Esophagus muscularis mucosa (tissue), 4 donors: ENCODE measurements at regions not wholly inside any gene's neighbourhood (a gene's known extent, or its start where the extent isn't known, plus 50 kb on each side); places are given as distances from the start of the nearest gene placed in this dataset.

Experiments used
- DNase-seq: peaks from one replicate; pipeline ENCODE4 v3.0.0-alpha.2; 2017; ENCODE audit errors: extremely low spot score
- H3K27ac ChIP-seq, 4 donors: fragments of 200-600 bp; sonication (generic); replicated peaks in 1 of 4; 1 replicate in 3 of 4; 2 replicates in 1 of 4; pipeline ENCODE4 v1.5.1; 2016 to 2019; ENCODE audit warnings: mild to moderate bottlenecking in 1 of 4
- H3K27me3 ChIP-seq, 4 donors: fragments of 200-600 bp; sonication (generic); one replicate each; pipeline versions ENCODE4 v1.5.1 to v1.6.0; 2016 to 2019
- H3K36me3 ChIP-seq, 4 donors: fragments of 200-600 bp; sonication (generic); one replicate each; pipeline ENCODE4 v1.5.1; 2016 to 2019
- H3K4me1 ChIP-seq, 4 donors: fragments of 200-600 bp; sonication (generic); one replicate each; pipeline ENCODE4 v1.5.1; 2016 to 2019
- H3K4me3 ChIP-seq, 4 donors: fragments of 200-600 bp; sonication (generic); 1 replicate in 2 of 4; 2 replicates in 2 of 4; pipeline ENCODE4 v1.5.1; 2016 to 2019; ENCODE audit warnings: mild to moderate bottlenecking in 4 of 4, moderate library complexity in 1 of 4
- H3K9me3 ChIP-seq, 4 donors: fragments of 200-600 bp; sonication (generic); 1 replicate in 3 of 4; 2 replicates in 1 of 4; pipeline ENCODE4 v1.5.1; 2016 to 2019
- EP300 ChIP-seq: sonication (generic); formaldehyde crosslinking; IDR thresholded peaks from one replicate; pipeline ENCODE4 v1.6.1; 2017; ENCODE audit warnings: antibody characterized with exemption
- POLR2A ChIP-seq: fragments of 450-650 bp; IDR thresholded peaks from one replicate; pipeline ENCODE4 v1.6.1; 2017; ENCODE audit warnings: antibody characterized with exemption, moderate library complexity, mild to moderate bottlenecking, low read depth
- POLR2AphosphoS5 ChIP-seq, 2 donors: sonication (generic); formaldehyde crosslinking; IDR thresholded peaks; one replicate each; pipeline ENCODE4 v1.6.1; 2017; ENCODE audit warnings: antibody characterized with exemption in 2 of 2
- WGBS: methylation state at CpG from one replicate; pipeline ENCODE4 v1.1.5; 2018; 5-methylcytosine and 5-hydroxymethylcytosine counted together
- intact Hi-C: fragments of 100-400 bp; cut with DNase I; formaldehyde crosslinking; loops from one replicate; pipeline ENCODE4 v1.15.1; 2023
- TF ChIP-seq, protein P1 (sequence below), 3 experiments: fragments of 200-600 bp in 2 of 3; fragments of 450-650 bp in 1 of 3; sonication (generic) in 2 of 3; IDR thresholded peaks; one replicate each; pipeline ENCODE4 v1.5.1; 2017 to 2019; ENCODE audit warnings: antibody characterized with exemption in 3 of 3, mild to moderate bottlenecking in 2 of 3, moderate library complexity in 1 of 3

DNA sequence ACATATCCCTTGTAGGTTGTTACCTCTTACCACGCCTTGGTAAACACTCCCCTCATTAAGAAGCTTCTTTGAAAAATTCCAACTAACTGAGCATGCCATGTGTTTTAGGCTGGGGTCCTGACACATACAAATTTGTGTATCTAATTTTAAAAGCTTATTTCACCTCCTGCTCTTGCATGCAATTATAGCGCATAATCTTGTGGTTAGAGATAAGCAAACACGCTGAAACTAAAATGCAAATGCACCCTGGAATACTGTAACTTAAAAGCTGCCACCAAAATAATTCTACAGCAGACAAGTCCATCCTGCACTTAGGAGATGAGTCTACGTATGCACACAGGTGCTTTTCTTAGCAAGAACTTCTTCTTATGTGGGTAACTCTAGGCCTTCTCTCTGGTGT, 990.2 kb downstream of the TSN start:
- no peak for TF ChIP-seq EP300
- TF ChIP-seq, protein P1, sequence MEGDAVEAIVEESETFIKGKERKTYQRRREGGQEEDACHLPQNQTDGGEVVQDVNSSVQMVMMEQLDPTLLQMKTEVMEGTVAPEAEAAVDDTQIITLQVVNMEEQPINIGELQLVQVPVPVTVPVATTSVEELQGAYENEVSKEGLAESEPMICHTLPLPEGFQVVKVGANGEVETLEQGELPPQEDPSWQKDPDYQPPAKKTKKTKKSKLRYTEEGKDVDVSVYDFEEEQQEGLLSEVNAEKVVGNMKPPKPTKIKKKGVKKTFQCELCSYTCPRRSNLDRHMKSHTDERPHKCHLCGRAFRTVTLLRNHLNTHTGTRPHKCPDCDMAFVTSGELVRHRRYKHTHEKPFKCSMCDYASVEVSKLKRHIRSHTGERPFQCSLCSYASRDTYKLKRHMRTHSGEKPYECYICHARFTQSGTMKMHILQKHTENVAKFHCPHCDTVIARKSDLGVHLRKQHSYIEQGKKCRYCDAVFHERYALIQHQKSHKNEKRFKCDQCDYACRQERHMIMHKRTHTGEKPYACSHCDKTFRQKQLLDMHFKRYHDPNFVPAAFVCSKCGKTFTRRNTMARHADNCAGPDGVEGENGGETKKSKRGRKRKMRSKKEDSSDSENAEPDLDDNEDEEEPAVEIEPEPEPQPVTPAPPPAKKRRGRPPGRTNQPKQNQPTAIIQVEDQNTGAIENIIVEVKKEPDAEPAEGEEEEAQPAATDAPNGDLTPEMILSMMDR (IDR thresholded peaks at IDR 0.05), result no peak
- TF ChIP-seq POLR2AphosphoS5 (IDR thresholded peaks at IDR 0.05), result no peak
- H3K4me1 ChIP-seq, result no peaks in the 10 kb centered on the region
- no peak for DNase-seq
- H3K36me3 ChIP-seq, result no peaks in the 10 kb centered on the region
- WGBS, result 85% methylated on average over 4 of the region's 4 CpGs
- no peaks in the 10 kb centered on the region for H3K9me3 ChIP-seq
- intact Hi-C loops, result no loop called here
- no peak overlapping the region for H3K4me3 ChIP-seq
- H3K27ac ChIP-seq, result no peak overlapping the region
- no peaks in the 10 kb centered on the region for H3K27me3 ChIP-seq

DNA sequence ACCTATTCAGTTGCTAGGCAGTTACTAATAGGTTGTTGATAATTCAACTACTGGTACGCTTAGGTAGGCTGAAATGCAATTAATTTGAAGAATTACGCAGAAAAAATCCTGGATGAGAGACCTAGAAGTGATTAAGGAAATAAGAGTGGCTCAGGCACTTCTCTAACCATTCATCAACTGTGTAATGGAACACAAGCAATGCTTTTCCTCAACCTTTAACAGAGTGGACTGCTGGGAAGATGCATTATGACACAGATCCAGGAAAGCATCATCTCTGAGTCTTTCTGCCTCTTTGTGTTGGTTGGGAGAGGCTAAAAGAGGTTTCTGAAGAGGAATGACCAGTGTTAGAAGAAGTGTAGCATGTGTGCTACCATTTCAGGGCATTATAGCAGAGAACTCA, 992.2 kb downstream of the TSN start:
- intact Hi-C loops, result no loop called here
- H3K4me1 ChIP-seq, result no peaks in the 10 kb centered on the region
- H3K27ac ChIP-seq, result no peak overlapping the region
- no peak overlapping the region for H3K4me3 ChIP-seq
- no peaks in the 10 kb centered on the region for H3K9me3 ChIP-seq
- H3K27me3 ChIP-seq, result no peaks in the 10 kb centered on the region
- WGBS, result 98% methylated on average over 2 of the region's 2 CpGs
- no peak for DNase-seq
- no peaks in the 10 kb centered on the region for H3K36me3 ChIP-seq
- TF ChIP-seq, protein P1 (IDR thresholded peaks at IDR 0.05), result no peak
- TF ChIP-seq POLR2A, result no peak
- no peak for TF ChIP-seq EP300
- no peak for TF ChIP-seq POLR2AphosphoS5 (IDR thresholded peaks at IDR 0.05)

DNA sequence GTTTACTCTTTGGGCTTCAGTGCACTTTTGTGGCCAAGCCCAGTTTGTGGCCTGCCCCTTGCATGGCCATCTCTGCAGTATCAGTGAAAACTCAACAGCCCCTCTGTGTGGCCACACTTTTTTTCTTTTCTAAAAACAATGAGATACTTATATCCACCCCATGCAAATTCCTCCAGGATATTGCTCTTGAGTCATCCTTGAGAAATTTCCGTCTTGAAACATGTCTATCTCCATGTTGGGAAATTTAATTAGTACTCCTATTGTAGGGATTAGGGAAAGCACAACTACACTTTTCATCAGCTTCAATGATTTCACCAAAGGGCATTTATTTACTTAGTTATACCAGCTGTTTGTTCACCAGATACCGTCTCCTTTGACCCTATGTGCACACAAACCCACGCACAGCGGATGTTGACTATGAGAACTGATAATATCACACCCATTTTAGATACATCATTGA, 993.1 kb downstream of the TSN start:
- Histone ChIP-seq H3K9me3 (no peaks in the 10 kb centered on the region), H3K27me3 (no peaks in the 10 kb centered on the region), H3K4me3 (no peak overlapping the region), H3K27ac (no peak overlapping the region), H3K4me1 (no peaks in the 10 kb centered on the region), H3K36me3 (no peaks in the 10 kb centered on the region)
- no peak for DNase-seq
- TF ChIP-seq POLR2AphosphoS5 (IDR thresholded peaks at IDR 0.05), result no peak
- TF ChIP-seq EP300, result no peak
- TF ChIP-seq POLR2A, result no peak
- TF ChIP-seq, protein P1 (IDR thresholded peaks at IDR 0.05), result no peak
- intact Hi-C loops, result no loop called here
- 75% methylated on average over 4 of the region's 4 CpGs for WGBS

DNA sequence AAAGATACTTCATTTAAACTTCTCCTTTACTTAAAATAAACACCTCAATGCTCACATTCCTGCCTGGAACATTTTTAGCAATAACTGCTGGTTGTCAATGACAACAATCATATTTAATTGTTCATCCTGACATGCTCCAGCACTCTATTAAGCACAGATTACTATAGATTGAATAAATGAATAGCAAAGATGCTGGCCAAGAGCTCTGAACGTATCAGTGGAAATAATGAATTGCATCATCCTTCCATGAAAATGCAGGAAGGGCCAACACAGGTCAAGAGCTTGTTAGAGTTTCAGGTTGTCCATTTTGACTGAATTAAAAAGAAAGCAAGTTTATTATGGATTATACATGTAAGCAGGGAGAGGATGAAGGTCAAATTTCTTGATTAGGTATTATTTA, 994.0 kb downstream of the TSN start:
- intact Hi-C loops, result no loop called here
- WGBS, result 0% methylated on average over 1 of the region's 1 CpG
- Histone ChIP-seq H3K27ac (no peak overlapping the region), H3K4me3 (no peak overlapping the region), H3K4me1 (no peaks in the 10 kb centered on the region), H3K27me3 (no peaks in the 10 kb centered on the region), H3K36me3 (no peaks in the 10 kb centered on the region), H3K9me3 (no peaks in the 10 kb centered on the region)
- no peak for TF ChIP-seq POLR2A
- no peak for TF ChIP-seq POLR2AphosphoS5 (IDR thresholded peaks at IDR 0.05)
- TF ChIP-seq, protein P1 (IDR thresholded peaks at IDR 0.05), result no peak
- TF ChIP-seq EP300, result no peak
- DNase-seq, result no peak

DNA sequence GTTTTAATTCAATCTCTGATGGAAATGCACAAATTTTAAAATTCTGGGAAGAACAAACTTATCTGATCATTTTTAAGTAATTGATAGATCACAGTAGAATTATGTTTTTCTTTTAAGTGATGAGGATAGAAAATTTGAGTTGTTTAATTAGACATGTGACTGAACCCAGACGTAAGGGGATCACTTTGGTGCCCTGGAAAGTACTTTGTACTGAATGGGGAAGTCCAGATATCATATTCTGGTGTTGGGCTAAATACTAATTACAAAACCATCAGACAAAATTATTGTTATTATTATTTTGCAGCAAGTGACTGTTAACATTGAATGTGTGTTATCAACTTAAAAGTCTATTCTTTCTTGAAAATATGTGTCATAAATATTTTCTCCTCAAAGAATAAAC, 994.6 kb downstream of the TSN start:
- 70% methylated on average over 1 of the region's 1 CpG for WGBS
- Histone ChIP-seq H3K4me3 (no peak overlapping the region), H3K27me3 (no peaks in the 10 kb centered on the region), H3K9me3 (no peaks in the 10 kb centered on the region), H3K27ac (no peak overlapping the region), H3K36me3 (no peaks in the 10 kb centered on the region), H3K4me1 (no peaks in the 10 kb centered on the region)
- intact Hi-C loops, result no loop called here
- TF ChIP-seq POLR2AphosphoS5 (IDR thresholded peaks at IDR 0.05) (no peak), POLR2A (no peak), EP300 (no peak)
- TF ChIP-seq, protein P1 (IDR thresholded peaks at IDR 0.05), result no peak
- no peak for DNase-seq
